Thoracic aorta (tissue), 2 donors: ENCODE measurements at regions not wholly inside any gene's neighbourhood (a gene's known extent, or its start where the extent isn't known, plus 50 kb on each side); places are given as distances from the start of the nearest gene placed in this dataset.
"Not testable (repeated sequence)": the region's sequence is repeated elsewhere in the genome, so short reads cannot be mapped to it uniquely, and the experiment has no call there.

Experiments used
- ATAC-seq: fragments of 150-250 bp; one replicate; pipeline ENCODE4 v1.8.0; 2017; ENCODE audit warnings: low read depth; ENCODE audit not compliant: insufficient number of reproducible peaks, low FRiP score
- DNase-seq: peaks from one replicate; pipeline ENCODE4 v3.0.0-alpha.2; 2020; ENCODE audit warnings: low spot score
- H3K27ac ChIP-seq, 2 donors: fragments of 200-600 bp; sonication (generic); 1 replicate in 1 of 2; 2 replicates in 1 of 2; pipeline ENCODE4 v1.5.1; 2016; ENCODE audit warnings: mild to moderate bottlenecking in 2 of 2, moderate library complexity in 2 of 2
- H3K27me3 ChIP-seq: fragments of 200-600 bp; sonication (generic); replicated peaks from 2 replicates; pipeline ENCODE4 v1.6.0; 2016; ENCODE audit warnings: mild to moderate bottlenecking; ENCODE audit not compliant: insufficient read depth
- H3K36me3 ChIP-seq: fragments of 200-600 bp; sonication (generic); one replicate; pipeline ENCODE4 v1.5.1; 2016
- H3K4me1 ChIP-seq, 2 donors: fragments of 200-600 bp; sonication (generic); 1 replicate in 1 of 2; 2 replicates in 1 of 2; pipeline versions ENCODE4 v1.5.1 to v1.6.0; 2016; ENCODE audit warnings: low read depth in 2 of 2, mild to moderate bottlenecking in 1 of 2; ENCODE audit not compliant: control insufficient read depth in 1 of 2
- H3K4me3 ChIP-seq: fragments of 200-600 bp; sonication (generic); 2 replicates; pipeline ENCODE4 v1.5.1; 2016; ENCODE audit warnings: mild to moderate bottlenecking
- H3K9me3 ChIP-seq: fragments of 200-600 bp; sonication (generic); 2 replicates; pipeline ENCODE4 v1.5.1; 2016
- TF ChIP-seq, protein P1 (sequence below): fragments of 200-600 bp; sonication (generic); IDR thresholded peaks from one replicate; pipeline ENCODE4 v1.5.1; 2019; ENCODE audit warnings: antibody characterized with exemption

DNA sequence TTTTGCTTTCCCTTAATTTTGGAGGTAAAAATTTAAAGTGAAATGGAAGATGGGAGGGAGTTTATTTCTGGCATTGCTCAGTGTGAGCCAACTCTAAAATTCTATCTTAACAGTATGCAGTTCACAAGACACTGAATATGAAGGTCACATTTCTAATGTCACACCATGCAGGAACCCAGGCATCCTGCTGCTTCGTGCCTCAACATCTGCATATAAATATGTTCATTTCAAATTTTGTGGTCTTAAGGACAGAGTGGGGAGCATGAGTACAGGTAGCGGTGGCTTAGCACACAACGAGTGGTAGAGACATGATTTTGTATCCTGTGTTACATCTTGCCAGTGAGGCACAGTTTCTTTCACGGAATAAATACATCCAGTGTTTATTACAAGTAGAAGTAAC is 102.4 kb downstream of the ARL4C start:
- Histone ChIP-seq H3K36me3 (no peaks in the 10 kb centered on the region), H3K9me3 (no peaks in the 10 kb centered on the region), H3K4me3 (no peak overlapping the region), H3K27ac (no peak overlapping the region), H3K27me3 (no peaks in the 10 kb centered on the region), H3K4me1 (no peaks in the 10 kb centered on the region)
- TF ChIP-seq, protein P1, sequence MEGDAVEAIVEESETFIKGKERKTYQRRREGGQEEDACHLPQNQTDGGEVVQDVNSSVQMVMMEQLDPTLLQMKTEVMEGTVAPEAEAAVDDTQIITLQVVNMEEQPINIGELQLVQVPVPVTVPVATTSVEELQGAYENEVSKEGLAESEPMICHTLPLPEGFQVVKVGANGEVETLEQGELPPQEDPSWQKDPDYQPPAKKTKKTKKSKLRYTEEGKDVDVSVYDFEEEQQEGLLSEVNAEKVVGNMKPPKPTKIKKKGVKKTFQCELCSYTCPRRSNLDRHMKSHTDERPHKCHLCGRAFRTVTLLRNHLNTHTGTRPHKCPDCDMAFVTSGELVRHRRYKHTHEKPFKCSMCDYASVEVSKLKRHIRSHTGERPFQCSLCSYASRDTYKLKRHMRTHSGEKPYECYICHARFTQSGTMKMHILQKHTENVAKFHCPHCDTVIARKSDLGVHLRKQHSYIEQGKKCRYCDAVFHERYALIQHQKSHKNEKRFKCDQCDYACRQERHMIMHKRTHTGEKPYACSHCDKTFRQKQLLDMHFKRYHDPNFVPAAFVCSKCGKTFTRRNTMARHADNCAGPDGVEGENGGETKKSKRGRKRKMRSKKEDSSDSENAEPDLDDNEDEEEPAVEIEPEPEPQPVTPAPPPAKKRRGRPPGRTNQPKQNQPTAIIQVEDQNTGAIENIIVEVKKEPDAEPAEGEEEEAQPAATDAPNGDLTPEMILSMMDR, result no peak
- no peak for ATAC-seq
- no peak for DNase-seq

DNA sequence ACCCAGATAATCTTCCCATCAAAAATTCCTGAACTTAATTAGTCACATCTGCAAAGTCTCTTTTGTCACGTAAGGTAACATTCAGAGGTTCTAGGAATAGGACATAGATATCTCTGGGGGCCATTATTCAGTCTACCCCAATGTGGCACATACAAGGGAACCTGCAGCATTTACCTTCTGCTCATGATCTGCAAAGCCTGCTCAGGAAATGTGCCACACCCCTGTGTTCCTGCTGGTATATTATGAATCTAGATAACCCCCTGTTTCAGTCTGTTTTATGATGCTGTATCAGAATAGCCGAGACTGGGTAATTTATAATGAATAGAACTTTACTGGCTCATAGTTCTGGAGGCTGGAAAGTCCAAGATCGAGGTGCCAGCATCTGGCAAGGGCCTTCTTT is 103.5 kb downstream of the ARL4C start:
- DNase-seq, result no peak
- no peaks in the 10 kb centered on the region for H3K4me1 ChIP-seq

DNA sequence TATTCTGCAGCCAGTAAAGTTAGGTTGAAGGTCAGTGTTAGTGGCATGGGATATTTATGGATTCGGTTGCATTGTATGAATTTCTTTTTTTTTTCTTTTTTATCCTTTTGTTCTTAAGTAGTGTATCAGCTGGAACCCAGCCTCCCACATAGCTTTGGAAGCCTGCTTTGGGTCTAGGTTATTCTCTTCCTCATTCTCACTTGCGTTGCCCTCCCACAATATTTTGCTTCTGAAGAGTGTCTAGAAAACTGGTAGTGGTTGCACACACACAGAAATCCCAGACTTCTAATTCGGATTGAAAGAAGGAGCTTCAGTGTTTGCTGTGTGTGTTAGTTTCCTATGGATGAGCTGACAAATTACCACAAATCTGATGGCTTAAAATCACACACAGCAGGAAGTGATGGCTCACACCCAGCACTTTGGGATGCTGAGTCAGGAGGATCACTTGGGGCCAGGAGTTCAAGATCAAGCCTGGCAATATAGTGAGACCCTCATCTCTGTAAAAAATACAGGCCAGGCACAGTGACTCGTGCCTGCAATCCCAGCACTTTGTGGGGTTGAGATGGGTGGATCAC is 104.8 kb downstream of the ARL4C start:
- Histone ChIP-seq H3K4me1 (no peaks in the 10 kb centered on the region), H3K4me3 (no peak overlapping the region), H3K36me3 (no peaks in the 10 kb centered on the region), H3K27ac (no peak overlapping the region), H3K9me3 (no peaks in the 10 kb centered on the region), H3K27me3 (no peaks in the 10 kb centered on the region)
- no peak for DNase-seq
- ATAC-seq, result no peak
- TF ChIP-seq, protein P1, result no peak

More for the DNA sequence above, 103.5 kb downstream of the ARL4C start:
- no peak overlapping the region for H3K4me3 ChIP-seq
- H3K36me3 ChIP-seq, result no peaks in the 10 kb centered on the region
- H3K27me3 ChIP-seq, result no peaks in the 10 kb centered on the region
- H3K9me3 ChIP-seq, result no peaks in the 10 kb centered on the region
- H3K27ac ChIP-seq, result no peak overlapping the region
- TF ChIP-seq, protein P1, result no peak
- no peak for ATAC-seq

DNA sequence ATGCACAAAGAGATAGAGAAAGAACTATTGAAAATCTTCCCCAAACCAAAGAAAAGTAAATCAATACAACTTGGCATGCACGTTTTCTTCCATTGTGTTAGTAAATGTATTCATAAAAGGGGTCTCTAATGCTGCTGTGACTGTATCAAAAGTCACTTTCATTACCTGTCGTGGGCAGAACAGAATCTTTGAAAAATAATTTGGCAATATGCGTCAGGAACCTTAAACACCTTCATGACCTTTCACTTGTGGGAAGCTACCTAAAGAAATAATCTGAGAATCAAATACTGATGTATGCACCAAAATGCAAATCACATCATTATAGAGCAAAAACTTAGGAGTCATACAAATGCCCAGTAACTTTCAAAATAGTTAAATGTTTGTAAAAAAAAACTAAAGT is 105.3 kb downstream of the ARL4C start:
- no peak for DNase-seq
- Histone ChIP-seq H3K27me3 (no peaks in the 10 kb centered on the region), H3K27ac (no peak overlapping the region), H3K4me1 (no peaks in the 10 kb centered on the region), H3K4me3 (no peak overlapping the region), H3K9me3 (no peaks in the 10 kb centered on the region), H3K36me3 (no peaks in the 10 kb centered on the region)
- ATAC-seq, result no peak
- TF ChIP-seq, protein P1, result no peak

DNA sequence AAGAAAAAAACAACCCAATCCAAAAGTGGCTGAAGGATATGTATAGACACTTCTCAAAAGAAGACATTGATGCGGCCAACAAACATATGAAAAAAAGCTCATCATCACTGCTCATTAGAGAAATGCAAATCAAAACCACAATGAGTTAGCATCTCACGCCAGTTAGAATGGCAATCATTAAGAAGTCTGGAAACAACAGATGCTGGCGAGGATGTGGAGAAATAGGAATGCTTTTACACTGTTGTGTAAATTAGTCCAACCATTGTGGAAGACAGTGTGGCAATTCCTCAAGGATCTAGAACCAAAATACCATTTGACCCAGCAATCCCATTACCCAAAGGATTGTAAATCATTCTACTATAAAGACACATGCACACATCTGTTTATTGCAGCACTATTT is 107.2 kb downstream of the ARL4C start:
- H3K36me3 ChIP-seq, H3K9me3 ChIP-seq, ATAC-seq, H3K27me3 ChIP-seq, H3K4me3 ChIP-seq, H3K27ac ChIP-seq, DNase-seq, H3K4me1 ChIP-seq: not testable (repeated sequence)

DNA sequence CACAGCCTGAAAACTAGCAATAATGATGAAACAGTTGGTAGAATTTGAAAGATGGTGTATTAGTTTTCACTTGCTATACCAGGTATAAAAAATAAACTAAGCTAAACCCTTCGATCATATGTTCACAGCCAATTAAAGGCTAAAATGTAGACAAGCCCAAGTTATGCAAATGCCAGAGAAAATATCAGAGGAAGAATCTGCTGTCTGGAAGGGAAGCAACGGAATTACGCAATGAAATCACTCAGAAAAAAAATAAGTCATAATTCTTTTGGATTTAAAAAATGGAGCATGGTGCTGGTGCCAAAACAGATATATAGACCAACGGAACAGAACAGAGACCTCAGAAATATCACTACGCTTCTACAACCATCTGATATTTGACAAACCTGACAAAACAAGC is 108.3 kb downstream of the ARL4C start:
- Histone ChIP-seq H3K27me3 (no peaks in the 10 kb centered on the region), H3K36me3 (no peaks in the 10 kb centered on the region), H3K9me3 (no peaks in the 10 kb centered on the region), H3K4me1 (no peaks in the 10 kb centered on the region), H3K27ac (no peak overlapping the region), H3K4me3 (no peak overlapping the region)
- no peak for DNase-seq
- no peak for ATAC-seq
- TF ChIP-seq, protein P1, result no peak
